Peyer's patch (tissue), 4 donors: ENCODE measurements at regions not wholly inside any gene's neighbourhood (a gene's known extent, or its start where the extent isn't known, plus 50 kb on each side); places are given as distances from the start of the nearest gene placed in this dataset.

Source experiments
- CTCF ChIP-seq, 6 experiments: fragments of 450-650 bp in 4 of 6; fragments of 200-600 bp in 2 of 6; sonication (generic) in 1 of 6; IDR thresholded peaks; one replicate each; pipeline ENCODE4 v1.5.1; 2017 to 2019; ENCODE audit warnings: antibody characterized with exemption in 6 of 6, mild to moderate bottlenecking in 3 of 6, moderate library complexity in 1 of 6
- POLR2A ChIP-seq, 2 donors: fragments of 450-650 bp; IDR thresholded peaks; one replicate each; pipeline ENCODE4 v1.5.1; 2017; ENCODE audit warnings: antibody characterized with exemption in 2 of 2, mild to moderate bottlenecking in 2 of 2, moderate library complexity in 2 of 2

- TF ChIP-seq POLR2A (IDR thresholded peaks at IDR 0.05) (no peak), CTCF (IDR thresholded peaks at IDR 0.05) (no peak)
Observed at GRCh38 chr5:40386289-40386688, 293.4 kb upstream of the PTGER4 start.
